Right kidney (tissue), 1 donor: ENCODE measurements at regions not wholly inside any gene's neighbourhood (a gene's known extent, or its start where the extent isn't known, plus 50 kb on each side); places are given as distances from the start of the nearest gene placed in this dataset.

Source experiments
- DNase-seq: peaks from one replicate; pipeline ENCODE4 v3.0.0-alpha.2; 2016

DNA sequence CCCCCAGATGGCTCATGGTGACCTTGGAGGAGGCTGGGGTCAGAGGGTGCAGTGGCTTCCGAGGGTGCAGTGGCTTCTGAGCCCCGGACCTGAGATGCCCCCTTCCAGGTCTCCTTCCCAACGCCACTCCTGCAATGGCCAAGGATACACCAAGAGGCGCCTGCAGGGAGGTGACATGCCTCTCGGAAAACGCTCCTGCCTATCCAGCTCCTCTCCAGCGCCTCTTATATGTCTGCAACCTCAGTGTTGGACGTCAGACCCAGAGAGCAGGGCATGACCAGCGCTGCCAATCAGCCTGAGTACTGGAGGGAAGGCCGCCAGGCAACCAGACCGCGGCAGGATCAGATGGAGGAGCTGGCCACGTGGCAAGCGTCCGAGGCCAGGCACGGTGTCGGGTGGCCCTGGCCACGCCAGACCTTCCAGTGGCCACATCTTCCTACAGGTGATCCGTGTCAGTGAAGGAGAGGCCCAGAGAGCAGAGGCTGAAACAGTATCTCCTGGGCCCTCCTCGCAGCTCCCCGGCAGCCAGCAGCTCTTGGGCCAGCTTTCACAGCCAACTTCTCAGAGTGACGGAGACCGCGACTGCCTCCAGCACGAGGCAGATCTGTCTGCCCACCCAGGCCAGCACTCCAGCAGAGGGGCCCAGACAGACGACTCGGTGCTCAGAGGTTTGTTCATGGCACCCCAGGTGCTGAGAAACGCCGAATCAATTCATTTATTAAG is 199.5 kb upstream of the SALL3 start:
- DNase-seq: no peak

DNA sequence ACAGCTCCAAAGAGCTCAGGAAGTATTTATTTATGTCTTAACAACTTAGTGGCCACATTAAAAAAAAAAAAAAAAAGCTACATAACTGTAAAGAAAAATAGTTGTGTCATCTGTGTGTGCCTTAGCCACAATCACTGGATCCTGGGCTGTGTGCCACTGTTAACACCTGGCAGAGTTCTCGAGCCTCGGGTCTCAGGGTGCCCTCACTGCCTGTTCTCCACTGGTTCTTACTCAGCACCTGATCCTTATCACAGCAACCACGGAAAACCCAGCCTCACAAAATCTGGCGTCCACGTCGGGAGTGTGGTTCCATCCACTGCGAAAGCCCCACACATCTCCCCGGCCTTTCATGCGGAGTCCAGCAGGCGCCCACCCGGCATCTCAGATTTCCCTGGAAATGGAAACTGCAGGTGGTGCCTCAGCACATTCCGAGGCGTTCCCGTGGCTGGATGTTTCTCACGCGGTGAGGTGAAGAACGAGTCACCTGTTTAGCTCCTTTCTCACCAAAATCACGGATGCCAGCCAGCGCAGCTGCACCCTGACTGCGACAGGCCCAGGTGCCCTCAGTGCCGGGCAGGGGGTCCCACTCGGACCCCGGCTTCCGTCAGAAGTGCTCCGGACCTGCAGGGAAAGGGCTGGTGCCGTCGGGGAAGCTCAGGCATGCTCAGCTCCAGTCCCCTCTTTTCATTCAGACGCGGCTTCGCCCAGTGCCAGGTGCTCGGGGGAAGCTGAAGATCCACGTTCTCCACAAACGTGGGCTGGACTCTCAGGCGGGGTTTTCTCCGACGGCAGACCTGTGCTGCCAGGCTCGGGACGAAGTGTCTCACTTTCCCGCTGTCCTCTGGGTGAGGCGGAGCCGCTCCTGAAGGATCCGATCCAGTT is 198.7 kb upstream of the SALL3 start:
- no peak for DNase-seq

DNA sequence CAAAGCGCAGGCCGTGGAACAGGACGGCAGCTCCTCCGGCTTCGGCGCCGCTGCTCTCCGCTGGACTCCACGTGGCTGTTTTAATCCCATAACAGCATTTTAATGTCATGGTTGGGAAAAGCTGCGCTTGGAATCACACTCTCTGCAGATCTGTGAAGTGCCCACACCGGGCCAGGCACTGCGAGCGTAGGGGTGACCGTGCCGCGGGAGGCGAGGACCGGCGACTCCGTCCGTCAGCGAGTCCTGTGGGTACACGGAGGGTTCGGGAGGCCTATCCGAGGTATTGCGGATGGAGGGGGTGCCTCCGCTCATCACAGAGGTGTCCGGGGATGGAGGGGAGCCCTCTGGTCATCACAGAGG is 198.0 kb upstream of the SALL3 start:
- no peak for DNase-seq

DNA sequence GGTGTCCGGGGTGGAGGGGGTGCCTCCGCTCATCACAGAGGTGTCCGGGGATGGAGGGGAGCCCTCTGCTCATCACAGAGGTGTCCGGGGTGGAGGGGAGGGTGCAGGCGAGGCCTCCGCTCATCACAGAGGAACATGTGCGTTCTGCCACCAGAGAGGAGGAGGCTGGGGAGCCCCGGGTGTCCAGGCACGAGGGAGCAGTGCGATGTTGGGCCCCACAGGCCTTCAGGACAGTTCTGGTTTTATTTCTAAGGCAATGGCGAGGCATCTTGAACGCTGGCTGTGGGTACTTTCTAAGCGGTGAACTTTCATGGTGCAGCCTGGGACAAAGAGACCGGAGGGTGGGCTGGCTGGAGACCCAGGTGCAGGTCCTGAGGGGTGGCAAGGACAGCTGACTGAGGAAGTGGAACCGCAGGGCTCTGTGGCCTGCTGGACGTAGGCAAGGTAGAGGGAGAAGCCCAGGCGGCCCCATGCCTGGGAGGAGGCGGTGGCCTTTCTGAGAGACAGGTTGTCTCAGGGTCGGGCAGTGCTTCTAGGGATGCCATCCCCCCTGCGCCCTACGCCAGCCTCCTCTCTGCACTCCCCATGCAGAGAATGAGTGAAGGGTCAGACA is 196.6 kb upstream of the SALL3 start:
- DNase-seq: no peak

DNA sequence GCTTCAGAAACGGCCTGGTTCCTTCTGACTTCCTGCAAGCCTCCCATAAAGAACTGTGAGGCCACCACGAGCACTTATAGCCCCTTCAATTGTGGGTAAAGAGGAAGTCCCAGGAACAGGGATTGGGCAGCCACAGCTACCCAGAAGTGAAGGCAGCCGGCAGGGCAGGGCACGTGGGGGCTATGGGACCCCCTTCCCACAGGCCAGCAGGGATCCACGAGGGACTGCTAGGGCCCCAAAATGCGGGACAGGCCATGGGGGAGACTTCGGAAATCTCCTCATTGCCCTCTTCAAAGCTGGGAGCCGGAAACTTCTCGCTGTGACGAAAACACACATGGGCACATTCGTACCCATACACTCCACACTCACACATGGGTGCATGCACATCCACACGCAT is 196.1 kb upstream of the SALL3 start:
- DNase-seq: no peak

DNA sequence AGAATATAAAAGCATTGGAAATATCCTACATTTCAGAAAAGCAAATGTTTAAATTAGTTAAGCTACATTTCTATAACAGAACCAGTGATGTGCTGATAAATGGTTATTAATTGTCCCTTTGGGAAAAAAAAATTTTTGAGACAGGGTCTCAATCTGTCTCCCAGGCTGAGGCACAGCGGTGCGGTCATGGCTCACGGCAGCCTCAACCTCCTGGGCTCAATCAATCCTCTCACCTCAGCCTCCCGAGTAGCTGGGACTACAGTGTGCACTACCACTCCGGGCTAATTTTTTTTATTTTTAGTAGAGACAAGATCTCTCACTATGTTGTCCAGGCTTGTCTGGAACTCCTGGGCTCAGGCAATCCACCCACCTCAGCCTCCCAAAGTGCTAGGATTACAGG is 194.8 kb upstream of the SALL3 start:
- no peak for DNase-seq

DNA sequence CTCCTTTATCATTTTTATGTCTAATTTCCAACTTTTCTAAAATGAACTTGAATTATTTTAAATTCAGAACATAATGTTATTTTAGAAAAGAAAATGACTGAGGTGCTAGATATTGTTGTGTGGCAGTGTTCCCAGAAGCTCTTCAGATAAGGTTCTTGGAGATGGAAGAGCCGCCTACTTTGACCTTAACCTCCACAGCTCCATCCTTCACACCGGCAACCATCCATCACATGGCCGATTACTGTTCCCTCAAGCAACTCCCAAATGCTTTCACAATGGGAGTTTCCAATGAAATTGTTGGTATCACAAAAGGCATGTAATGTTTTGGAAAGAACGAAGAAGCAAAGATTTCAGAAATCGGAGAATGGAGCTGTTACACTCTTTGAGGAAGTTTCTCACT is 193.9 kb upstream of the SALL3 start:
- no peak for DNase-seq

DNA sequence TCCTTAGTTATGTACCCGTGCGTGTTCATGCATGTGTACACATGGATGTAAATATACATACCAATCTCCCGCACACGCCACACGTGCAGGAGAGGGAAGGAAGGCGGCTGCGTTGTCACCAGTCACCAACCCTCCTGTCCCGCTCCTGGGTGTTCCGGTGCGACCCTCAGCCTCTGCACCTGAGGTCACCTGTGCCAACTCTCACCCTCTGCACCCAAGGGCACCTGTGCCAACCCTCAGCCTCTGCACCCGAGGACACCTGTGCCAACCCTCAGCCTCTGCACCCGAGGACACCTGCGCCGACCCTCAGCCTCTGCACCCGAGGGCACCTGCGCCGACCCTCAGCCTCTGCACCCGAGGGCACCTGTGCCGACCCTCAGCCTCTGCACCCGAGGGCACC is 192.8 kb upstream of the SALL3 start:
- no peak for DNase-seq

DNA sequence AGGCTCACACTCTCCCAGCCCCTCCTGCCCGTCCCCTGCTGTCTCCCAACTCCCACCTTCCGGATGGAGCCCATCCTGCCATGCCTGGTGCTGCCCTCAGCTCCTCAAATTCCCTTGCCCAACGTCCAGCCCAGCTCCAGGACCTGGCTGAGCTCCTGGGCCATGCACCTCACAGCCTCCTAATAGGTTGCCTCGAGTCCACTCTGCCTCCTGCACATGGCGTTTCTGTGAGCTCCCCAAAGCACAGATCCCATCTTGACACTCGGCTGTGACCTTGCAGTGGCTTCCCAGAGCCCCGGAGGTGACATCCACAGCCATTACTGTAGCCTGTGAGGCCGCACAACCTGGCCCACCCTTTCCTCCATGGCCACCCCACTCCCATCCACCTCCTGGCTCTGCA is 191.9 kb upstream of the SALL3 start:
- no peak for DNase-seq

DNA sequence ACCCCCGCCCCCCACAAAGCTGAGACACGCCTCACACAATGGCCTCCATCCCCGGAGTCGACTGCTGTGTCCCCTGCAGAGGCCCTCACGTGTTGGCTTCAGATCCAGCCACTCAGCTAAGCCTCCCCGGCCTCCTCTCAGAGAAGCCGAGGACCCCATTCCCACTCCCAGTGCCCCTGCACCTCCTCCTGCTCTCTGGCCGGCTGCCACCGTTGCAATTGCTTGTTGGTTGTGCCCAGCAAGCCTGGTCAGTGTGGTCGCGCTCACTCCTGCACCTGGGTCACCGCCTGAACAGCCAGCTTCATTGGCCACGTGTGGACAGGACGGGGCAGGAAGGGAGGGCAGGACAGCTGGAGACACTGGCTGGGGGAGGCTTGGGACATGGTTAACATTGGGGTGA is 191.5 kb upstream of the SALL3 start:
- no peak for DNase-seq

DNA sequence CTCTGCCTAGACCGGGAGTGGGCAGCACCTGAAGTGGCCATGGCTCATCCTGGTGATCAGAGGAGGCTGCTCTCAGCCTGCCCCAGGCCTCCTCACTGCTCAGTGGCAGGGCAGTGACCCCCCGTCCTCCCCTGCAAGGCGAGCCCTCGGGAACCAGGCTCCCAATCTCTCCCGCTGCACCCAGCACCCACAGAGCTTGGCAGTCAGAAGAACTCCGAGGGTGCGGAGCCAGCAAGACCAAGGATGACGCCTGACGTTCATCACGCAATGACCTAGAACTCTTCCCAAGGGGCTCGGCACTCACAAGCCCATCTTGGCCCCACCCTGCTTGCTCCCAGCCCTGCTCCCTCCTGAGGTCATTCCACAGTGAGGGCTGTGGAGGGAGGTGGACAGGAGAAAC is 189.8 kb upstream of the SALL3 start:
- no peak for DNase-seq

DNA sequence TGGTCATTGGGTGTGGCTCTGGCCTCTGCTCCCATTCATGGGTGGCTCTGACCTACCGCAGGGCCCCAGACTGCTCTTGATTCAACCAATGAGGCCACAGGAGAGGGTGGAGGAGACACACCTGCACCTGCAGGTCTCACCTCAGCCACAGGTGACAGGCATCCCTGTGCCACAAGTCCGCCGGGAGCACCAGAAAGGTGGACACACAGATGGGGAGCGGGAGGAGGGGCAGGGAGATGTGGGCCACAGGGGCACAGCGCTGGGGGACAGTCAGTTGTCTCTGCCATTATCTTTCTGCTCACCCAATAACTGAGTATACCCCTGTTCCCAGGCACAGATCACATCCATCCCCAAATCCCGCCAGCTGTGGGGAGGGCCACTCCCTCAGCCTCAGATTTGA is 189.1 kb upstream of the SALL3 start:
- no peak for DNase-seq

DNA sequence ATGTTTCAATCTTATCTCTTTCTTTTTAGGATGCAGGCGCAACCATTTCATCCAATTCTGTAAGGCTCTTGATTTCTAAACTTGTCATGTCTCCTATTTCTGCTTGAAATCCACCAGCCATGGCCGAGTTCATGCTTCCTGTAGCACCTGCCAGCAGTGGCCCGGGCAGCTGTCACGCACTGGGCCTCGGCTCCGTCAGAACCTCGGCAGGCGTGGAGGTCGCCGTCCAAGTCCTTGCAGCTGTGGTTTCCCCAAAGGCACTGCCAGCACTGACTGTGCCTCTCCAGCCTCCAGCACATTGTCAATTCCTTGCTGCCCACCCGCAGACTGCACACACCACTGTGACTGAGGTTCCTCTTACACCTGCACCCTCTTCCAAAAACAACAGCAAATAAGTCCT is 188.7 kb upstream of the SALL3 start:
- no peak for DNase-seq

DNA sequence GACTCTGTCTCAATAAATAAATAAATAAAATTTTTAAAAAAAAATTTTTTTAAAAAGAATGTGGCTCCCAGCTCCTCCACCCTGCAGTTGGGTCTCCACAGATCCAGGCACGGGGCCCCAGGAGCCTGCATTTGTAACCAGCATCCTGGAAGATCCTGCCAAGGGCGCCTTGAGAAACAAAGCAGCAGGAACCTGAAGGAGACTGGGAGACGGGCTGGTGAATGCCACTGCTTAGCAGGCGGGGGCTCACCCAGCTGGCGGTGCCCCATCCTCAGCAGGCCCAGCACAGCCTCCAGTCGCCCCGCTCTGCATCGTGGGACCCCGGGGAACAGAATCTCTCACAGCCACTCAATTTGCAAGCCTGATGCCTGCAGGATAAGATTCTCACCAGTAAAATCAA is 187.5 kb upstream of the SALL3 start:
- no peak for DNase-seq

DNA sequence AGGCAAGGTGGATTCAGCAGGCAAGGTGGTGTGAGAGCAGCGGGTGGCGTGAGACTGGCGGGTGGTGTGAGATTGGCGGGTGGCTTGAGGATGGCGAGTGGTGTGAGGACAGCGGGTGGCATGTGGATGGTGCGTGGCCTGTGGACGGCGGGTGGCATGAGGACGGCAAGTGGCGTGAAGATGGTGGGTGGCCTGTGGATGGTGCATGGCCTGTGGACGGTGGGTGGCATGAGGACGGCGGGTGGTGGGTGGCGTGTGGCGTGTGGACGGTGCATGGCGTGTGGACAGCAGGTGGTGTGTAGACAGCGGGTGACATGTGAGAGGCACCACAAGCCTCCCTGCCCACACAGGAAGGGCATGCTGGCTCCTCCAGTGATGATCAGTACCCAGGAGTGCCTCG is 186.9 kb upstream of the SALL3 start:
- DNase-seq: no peak

DNA sequence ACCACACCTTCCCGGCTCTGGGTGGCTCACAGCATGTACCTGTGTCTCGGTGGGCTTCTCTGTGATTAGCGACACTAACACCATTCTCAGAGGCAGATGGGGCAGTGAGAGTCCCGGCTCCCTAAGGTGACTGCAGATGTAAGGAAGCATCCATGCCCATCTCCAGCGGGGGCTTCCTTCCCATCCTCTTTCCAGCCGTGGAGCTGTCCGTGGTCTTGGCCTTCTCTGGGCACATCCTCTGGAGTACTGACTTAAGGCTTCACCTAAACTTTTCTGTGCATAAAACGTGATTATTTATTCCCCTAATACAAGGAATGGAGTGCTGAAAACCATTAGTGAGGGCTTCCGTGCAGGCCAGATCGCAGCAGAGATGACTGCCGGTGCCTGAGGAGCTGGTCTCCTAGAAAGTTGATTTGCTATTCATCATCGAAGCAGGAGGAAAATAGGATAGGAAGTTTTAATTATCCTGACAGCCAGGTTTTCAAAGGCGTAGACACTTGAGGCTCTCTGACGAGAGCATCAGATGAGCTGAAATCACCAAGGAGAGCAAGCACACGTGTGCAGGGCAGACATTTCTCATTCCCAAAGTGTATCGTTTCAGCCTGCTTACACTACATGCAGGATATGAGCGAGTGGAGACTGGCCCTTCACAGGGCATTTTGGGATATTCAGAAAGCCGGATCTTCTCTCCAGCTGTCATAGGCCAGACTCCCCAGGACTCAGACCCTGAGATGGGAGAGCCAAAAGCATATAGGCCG is 186.1 kb upstream of the SALL3 start:
- no peak for DNase-seq

DNA sequence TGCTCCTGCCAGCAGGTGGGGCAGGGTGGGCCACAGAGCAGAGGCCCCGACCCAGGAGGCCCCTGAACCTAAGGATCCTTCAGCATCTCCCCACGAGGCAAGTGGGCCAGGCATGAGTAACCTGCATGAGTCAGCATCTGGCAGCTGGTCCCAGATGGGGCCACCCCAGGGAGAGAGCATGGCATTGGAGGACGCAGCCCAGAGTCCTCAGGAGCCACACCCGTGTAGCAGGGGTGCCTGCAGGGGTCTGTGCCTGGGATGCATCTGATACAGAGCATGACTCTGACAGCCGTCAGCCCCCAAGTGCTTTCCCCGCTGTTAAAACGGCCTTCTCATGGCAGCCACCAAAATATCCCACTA is 185.6 kb upstream of the SALL3 start:
- DNase-seq: no peak

DNA sequence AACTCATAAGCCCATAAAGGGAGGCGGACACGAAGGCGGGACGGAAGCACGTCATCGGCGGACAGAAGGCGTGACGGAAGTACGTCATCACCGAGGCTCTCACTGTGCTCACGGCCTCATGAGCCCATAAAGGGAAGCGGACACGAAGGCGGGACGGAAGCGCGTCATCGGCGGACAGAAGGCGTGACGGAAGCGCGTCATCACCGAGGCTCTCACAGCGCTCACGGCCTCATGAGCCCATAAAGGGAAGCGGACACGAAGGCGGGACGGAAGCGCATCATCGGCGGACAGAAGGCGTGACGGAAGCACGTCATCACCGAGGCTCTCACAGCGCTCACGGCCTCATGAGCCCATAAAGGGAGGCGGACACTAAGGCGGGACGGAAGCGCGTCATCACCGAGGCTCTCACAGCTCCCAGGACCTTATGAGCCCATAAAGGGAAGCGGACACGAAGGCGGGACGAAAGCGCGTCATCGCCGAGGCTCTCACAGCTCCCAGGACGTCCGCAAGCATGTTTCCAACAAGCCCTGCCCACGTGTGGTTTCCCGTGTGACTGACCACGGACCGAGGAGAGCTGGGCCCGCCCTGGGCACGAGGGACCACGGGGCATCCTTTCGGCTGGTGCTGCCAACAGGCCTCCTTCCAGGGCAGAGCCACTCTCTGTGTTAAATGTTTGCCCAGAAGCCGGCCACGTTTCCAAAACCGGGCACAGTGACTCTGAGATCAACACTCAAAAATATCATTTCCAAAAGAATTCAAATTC is 182.7 kb upstream of the SALL3 start:
- no peak for DNase-seq

DNA sequence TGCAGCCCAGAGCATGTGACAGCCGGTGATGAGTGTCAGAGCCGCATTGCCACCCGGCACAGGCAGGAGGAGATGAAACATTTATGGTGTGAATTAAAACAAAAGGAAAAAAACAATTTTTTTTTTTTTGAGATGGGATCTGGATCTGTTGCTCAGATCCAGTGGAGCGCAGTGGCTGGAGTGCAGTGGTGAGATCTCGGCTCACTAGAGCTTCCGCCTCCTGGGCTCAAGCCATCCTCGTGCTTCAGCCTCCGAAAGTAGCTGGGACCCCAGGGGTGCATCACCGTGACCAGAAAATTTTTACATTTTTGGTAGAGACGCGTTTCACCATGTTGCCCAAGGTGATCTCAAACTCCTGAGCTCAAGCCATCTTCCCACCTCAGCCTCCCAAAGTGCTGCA is 182.1 kb upstream of the SALL3 start:
- DNase-seq: no peak

DNA sequence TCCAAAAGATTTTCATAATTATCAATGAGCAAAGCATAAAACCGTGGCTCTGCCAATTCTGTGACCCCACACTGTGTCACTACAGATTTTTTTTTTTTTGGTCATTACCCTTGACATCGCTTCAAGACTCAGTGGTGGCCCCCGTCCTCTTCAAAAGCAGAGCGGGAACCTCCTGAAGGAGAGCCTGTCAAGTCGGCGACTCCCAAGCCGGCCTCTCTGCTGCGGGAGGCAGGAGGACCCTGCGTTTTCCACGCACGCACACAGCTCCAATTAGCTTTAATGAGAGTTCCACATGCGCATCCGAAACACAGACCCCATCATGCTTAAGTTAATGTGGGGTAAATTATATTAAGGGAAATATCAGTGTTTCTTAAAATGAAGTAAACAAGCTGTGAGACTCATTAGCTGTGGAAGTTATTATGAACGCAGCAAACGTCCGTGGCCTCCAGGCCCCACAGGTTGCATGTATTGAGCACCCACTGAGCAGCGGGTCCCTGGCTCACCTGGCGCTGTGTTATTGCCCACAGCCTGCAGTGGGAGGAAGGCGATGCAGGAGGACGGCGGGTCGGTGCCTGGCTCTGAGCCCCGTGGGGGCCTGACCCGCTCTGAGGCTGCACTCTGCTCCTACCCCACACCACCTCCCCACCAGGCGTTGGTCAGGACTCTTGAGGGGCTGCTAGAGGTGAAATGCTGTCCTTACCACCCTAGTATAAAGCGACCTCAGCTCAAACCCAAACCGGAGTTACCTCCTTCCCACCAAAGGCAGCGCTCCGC is 181.0 kb upstream of the SALL3 start:
- no peak for DNase-seq

DNA sequence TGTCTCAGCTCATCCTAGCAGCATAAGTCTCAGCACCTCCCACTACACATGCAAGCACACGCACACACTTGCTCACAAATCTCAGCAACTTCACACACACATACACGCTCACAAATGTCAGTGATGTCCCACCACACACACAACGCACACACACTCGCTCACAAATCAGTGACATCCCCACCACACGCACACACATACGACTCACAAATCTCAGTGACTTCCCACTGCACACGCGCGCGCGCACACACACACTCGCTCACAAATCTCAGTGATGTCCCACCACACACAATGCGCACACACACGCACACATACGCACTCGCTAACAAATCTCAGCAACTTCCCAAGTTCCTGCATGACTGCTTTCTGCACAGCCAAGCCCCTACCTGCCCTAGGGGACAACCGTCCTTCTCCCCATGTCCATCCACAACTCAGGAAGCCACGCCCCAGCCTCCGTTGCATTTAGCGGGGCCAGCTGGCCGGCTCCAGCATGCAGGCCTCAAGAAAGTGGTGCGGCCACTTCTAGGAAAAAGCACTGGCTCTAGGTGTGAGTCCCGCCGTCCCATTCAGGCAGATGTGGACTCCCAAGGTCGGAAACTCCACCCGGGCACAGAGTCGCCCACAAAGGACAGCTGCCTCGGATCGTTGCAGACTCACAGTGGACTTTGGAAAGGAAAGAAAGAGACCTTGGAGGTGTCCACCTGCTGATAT is 180.1 kb upstream of the SALL3 start:
- DNase-seq: no peak
